HG03139 (cell line): ENCODE measurements at regions not wholly inside any gene's neighbourhood (a gene's known extent, or its start where the extent isn't known, plus 50 kb on each side); places are given as distances from the start of the nearest gene placed in this dataset.

Source experiments
- ATAC-seq: cut with Tn5 transposase; IDR thresholded peaks from one replicate; pipeline ENCODE4 v1.9.1; 2021; ENCODE audit not compliant: unreplicated experiment

GRCh38 chr7:142347091-142347490, 89.2 kb upstream of the PRSS58 start:
- ATAC-seq = no peak

GRCh38 chr7:142345811-142346210, 88.0 kb upstream of the PRSS58 start:
- ATAC-seq = no peak

- ATAC-seq = no peak
Measured at GRCh38 chr7:142338633-142339501, 81.0 kb upstream of the PRSS58 start.

GRCh38 chr7:142337054-142338001, 79.5 kb upstream of the PRSS58 start:
- no peak for ATAC-seq

GRCh38 chr7:142334806-142335205, 76.9 kb upstream of the PRSS58 start:
- no peak for ATAC-seq

- ATAC-seq = no peak
Measured at GRCh38 chr7:142334236-142334635, 76.4 kb upstream of the PRSS58 start.

GRCh38 chr7:142332421-142332820, 74.6 kb upstream of the PRSS58 start:
- ATAC-seq = no peak

GRCh38 chr7:142331941-142332340, 74.1 kb upstream of the PRSS58 start:
- ATAC-seq = no peak

- no peak for ATAC-seq
Measured at GRCh38 chr7:142329062-142329790, 71.4 kb upstream of the PRSS58 start.

GRCh38 chr7:142328551-142328950, 70.7 kb upstream of the PRSS58 start:
- ATAC-seq = no peak

GRCh38 chr7:142327628-142328405, 70.0 kb upstream of the PRSS58 start:
- ATAC-seq = no peak

GRCh38 chr7:142323706-142324105, 65.8 kb upstream of the PRSS58 start:
- ATAC-seq = no peak

GRCh38 chr7:142321391-142321790, 63.5 kb upstream of the PRSS58 start:
- no peak for ATAC-seq

- ATAC-seq = no peak
Measured at GRCh38 chr7:142320883-142321282, 63.0 kb upstream of the PRSS58 start.

- no peak for ATAC-seq
Measured at GRCh38 chr7:142319970-142320369, 62.1 kb upstream of the PRSS58 start.

- no peak for ATAC-seq
Measured at GRCh38 chr7:142314281-142314680, 56.4 kb upstream of the PRSS58 start.

- ATAC-seq = no peak
Measured at GRCh38 chr7:142313528-142313927, 55.7 kb upstream of the PRSS58 start.

GRCh38 chr7:142311876-142312275, 54.0 kb upstream of the PRSS58 start:
- ATAC-seq = no peak

- no peak for ATAC-seq
Measured at GRCh38 chr7:142308918-142309317, 51.1 kb upstream of the PRSS58 start.

- ATAC-seq = no peak
Measured at GRCh38 chr7:142308326-142308725, 50.5 kb upstream of the PRSS58 start.
